Left colon (tissue), 2 donors: ENCODE measurements at regions not wholly inside any gene's neighbourhood (a gene's known extent, or its start where the extent isn't known, plus 50 kb on each side); places are given as distances from the start of the nearest gene placed in this dataset.

ENCODE experiments used
- ATAC-seq: fragments of 200-7000 bp; cut with Tn5 transposase; one replicate; pipeline ENCODE4 v1.9.1; 2020; ENCODE audit warnings: mild to moderate bottlenecking, moderate library complexity
- DNase-seq, 2 donors: peaks; one replicate each; pipeline ENCODE4 v3.0.0-alpha.2; 2020
- intact Hi-C, 2 donors: fragments of 100-400 bp; cut with DNase I in 1 of 2; cut with micrococcal nuclease in 1 of 2; formaldehyde crosslinking; loops; one replicate each; pipeline versions ENCODE4 v1.11.2 to v1.14.0; 2022; cut with DNase I, micrococcal nuclease
- donor health status: DM: no; HTN: no; CAD: no.
- donor health status: DM: yes; HTN: yes; CAD: no.

- DNase-seq (no peak), ATAC-seq (no peak)
- intact Hi-C loops: no loop called here
Measured at GRCh38 chr1:191643060-191643459, 515.2 kb upstream of the RGS18 start.

- ATAC-seq: no peak
Measured at GRCh38 chr1:191648939-191649338, 509.3 kb upstream of the RGS18 start.

GRCh38 chr1:191662051-191662450, 496.2 kb upstream of the RGS18 start:
- intact Hi-C loops: no loop called here
- ATAC-seq: no peak
- DNase-seq: no peak

More at GRCh38 chr1:191648939-191649338, 509.3 kb upstream of the RGS18 start:
- intact Hi-C loops: no loop called here
- DNase-seq: no peak

GRCh38 chr1:191662746-191663145, 495.5 kb upstream of the RGS18 start:
- DNase-seq (no peak), ATAC-seq (no peak)
- intact Hi-C loops: no loop called here

- no peak for DNase-seq
- intact Hi-C loops: no loop called here
- ATAC-seq: no peak
Measured at GRCh38 chr1:191668525-191668924, 489.7 kb upstream of the RGS18 start.

GRCh38 chr1:191669629-191670028, 488.6 kb upstream of the RGS18 start:
- DNase-seq (no peak), ATAC-seq (no peak)
- intact Hi-C loops: no loop called here

GRCh38 chr1:191671236-191671635, 487.0 kb upstream of the RGS18 start:
- ATAC-seq: no peak
- DNase-seq: no peak

GRCh38 chr1:191674626-191675179, 483.6 kb upstream of the RGS18 start:
- intact Hi-C loops: no loop called here
- no peak for ATAC-seq
- no peak for DNase-seq

More at GRCh38 chr1:191671236-191671635, 487.0 kb upstream of the RGS18 start:
- intact Hi-C loops: no loop called here

- ATAC-seq (no peak), DNase-seq (no peak)
- intact Hi-C loops: no loop called here
Measured at GRCh38 chr1:191675856-191676783, 482.1 kb upstream of the RGS18 start.

- DNase-seq (no peak), ATAC-seq (no peak)
- intact Hi-C loops: no loop called here
Measured at GRCh38 chr1:191685669-191686068, 472.6 kb upstream of the RGS18 start.

- DNase-seq (no peak), ATAC-seq (no peak)
- intact Hi-C loops: no loop called here
Measured at GRCh38 chr1:191687721-191688120, 470.5 kb upstream of the RGS18 start.

- no peak for ATAC-seq
- no peak for DNase-seq
- intact Hi-C loops: no loop called here
Measured at GRCh38 chr1:191690931-191691330, 467.3 kb upstream of the RGS18 start.

GRCh38 chr1:191693797-191694196, 464.5 kb upstream of the RGS18 start:
- intact Hi-C loops: no loop called here
- DNase-seq (no peak), ATAC-seq (no peak)

- no peak for ATAC-seq
- intact Hi-C loops: no loop called here
Measured at GRCh38 chr1:191695865-191696264, 462.4 kb upstream of the RGS18 start.

GRCh38 chr1:191696354-191696753, 461.9 kb upstream of the RGS18 start:
- no peak for ATAC-seq
- intact Hi-C loops: no loop called here

More at GRCh38 chr1:191695865-191696264, 462.4 kb upstream of the RGS18 start:
- no peak for DNase-seq

GRCh38 chr1:191697556-191697955, 460.7 kb upstream of the RGS18 start:
- no peak for DNase-seq
- intact Hi-C loops: no loop called here
- no peak for ATAC-seq

More at GRCh38 chr1:191696354-191696753, 461.9 kb upstream of the RGS18 start:
- DNase-seq: no peak

GRCh38 chr1:191698246-191698645, 460.0 kb upstream of the RGS18 start:
- intact Hi-C loops: no loop called here
- DNase-seq (no peak), ATAC-seq (no peak)

GRCh38 chr1:191699343-191699742, 458.9 kb upstream of the RGS18 start:
- ATAC-seq (no peak), DNase-seq (no peak)

GRCh38 chr1:191700922-191701321, 457.3 kb upstream of the RGS18 start:
- DNase-seq (no peak), ATAC-seq (no peak)

More at GRCh38 chr1:191699343-191699742, 458.9 kb upstream of the RGS18 start:
- intact Hi-C loops: no loop called here

GRCh38 chr1:191702124-191702523, 456.1 kb upstream of the RGS18 start:
- DNase-seq: no peak
- ATAC-seq: no peak
- intact Hi-C loops: no loop called here

More at GRCh38 chr1:191700922-191701321, 457.3 kb upstream of the RGS18 start:
- intact Hi-C loops: no loop called here
